ENCODE measurements at regions not wholly inside any gene's neighbourhood (a gene's known extent, or its start where the extent isn't known, plus 50 kb on each side); places are given as distances from the start of the nearest gene placed in this dataset.

- H3K79me2 ChIP-seq (ENCODE audit: insufficient read depth, low read length): no peaks in the 10 kb centered on the region
- no peak for TF ChIP-seq CTCF (conservative IDR thresholded peaks at IDR 0.05)
- H4K5ac ChIP-seq (ENCODE audit: insufficient read length, low read depth, low read length): no peak overlapping the region
- H3K14ac ChIP-seq (ENCODE audit: insufficient read depth, low read length): no peak overlapping the region
- no peak overlapping the region for H3K4ac ChIP-seq (ENCODE audit: low read depth, low read length)
- H4K8ac ChIP-seq (replicated peaks; ENCODE audit: insufficient read length, low read depth, low read length): no peak overlapping the region
- no peak overlapping the region for H3K56ac ChIP-seq (ENCODE audit: insufficient read length, low read depth, low read length)
- no peak overlapping the region for H2BK5ac ChIP-seq (ENCODE audit: insufficient read length, low read length)
- peaks cover 2 to 7% of the 10 kb centered on the region in 2 experiments; a peak in 2 of 4 replicates for H3K4me1 Mint-ChIP-seq
- H3T11ph ChIP-seq (ENCODE audit: low read length): no peak overlapping the region
- H3K79me1 ChIP-seq (ENCODE audit: insufficient read depth, low read depth, low read length, poor library complexity, severe bottlenecking): no peaks in the 10 kb centered on the region
- no peak overlapping the region for H3K27ac ChIP-seq (ENCODE audit: insufficient read length, low read depth, low read length)
- no peaks in the 10 kb centered on the region; the same call in 1 of the 2 replicates for H3K27me3 Mint-ChIP-seq (ENCODE audit: low read depth)
- H2BK15ac ChIP-seq (ENCODE audit: low read depth, low read length): no peak overlapping the region
- H3K18ac ChIP-seq (ENCODE audit: insufficient read length, low read depth, low read length): no peak overlapping the region
- no peaks in the 10 kb centered on the region; the same call in 1 of the 2 replicates for H3K4me1 ChIP-seq (ENCODE audit: insufficient read depth, low read length)
- no peak overlapping the region for H2BK12ac ChIP-seq (ENCODE audit: insufficient read length, low read depth, low read length)
- no peak overlapping the region for H2BK20ac ChIP-seq (ENCODE audit: low read depth, low read length, poor library complexity, severe bottlenecking)
- peaks cover 7 to 20% (median 8%) of the 10 kb centered on the region in 3 experiments for H3K36me3 Mint-ChIP-seq (ENCODE audit: insufficient read depth in 1 of 3, low read depth in 3 of 3)
- no peak overlapping the region for H4K91ac ChIP-seq (ENCODE audit: insufficient read length, low read depth, low read length)
- no peak overlapping the region for H2AFZ ChIP-seq (ENCODE audit: low read length)
- no peaks in the 10 kb centered on the region for H3K23me2 ChIP-seq (ENCODE audit: insufficient read length, low read depth, low read length, poor library complexity, severe bottlenecking)
- no peak overlapping the region for H2AK5ac ChIP-seq (ENCODE audit: insufficient read length, low read length)
- WGBS (ENCODE audit: extremely low coverage, insufficient read length, low lambda C conversion rate): no CpG with 5 or more reads among the region's 3 CpGs
- no peak overlapping the region for H3K27ac Mint-ChIP-seq
- H3K4me3 Mint-ChIP-seq: no peak overlapping the region
- no peaks in the 10 kb centered on the region for H3K27me3 ChIP-seq (ENCODE audit: insufficient read depth, low read length)
- H3K9me3 ChIP-seq (ENCODE audit: control insufficient read depth, low read depth, low read length): peaks cover 6% of the 10 kb centered on the region
- no peaks in the 10 kb centered on the region for H4K20me1 ChIP-seq (ENCODE audit: control insufficient read depth, insufficient read depth, insufficient read length)
- peaks cover 12 to 17% of the 10 kb centered on the region in 2 experiments for H3K9me3 Mint-ChIP-seq
- H3K23ac ChIP-seq (ENCODE audit: insufficient read length, low read depth, low read length): no peak overlapping the region
- no peak overlapping the region for H3K4me2 ChIP-seq (ENCODE audit: insufficient read depth, insufficient read length, low read length)
- DNase-seq: no peak
- H3K9ac ChIP-seq (ENCODE audit: extremely low read depth, insufficient read length, low read length): no peak overlapping the region
- H2BK120ac ChIP-seq (ENCODE audit: low read depth, low read length, poor library complexity, severe bottlenecking): no peak overlapping the region
These were observed 218.2 kb downstream of the OTOR start for GRCh38 chr20:16966276-16966880.

All from H9 (cell line).